PFSK-1 (cell line): ENCODE measurements at regions not wholly inside any gene's neighbourhood (a gene's known extent, or its start where the extent isn't known, plus 50 kb on each side); places are given as distances from the start of the nearest gene placed in this dataset.

ENCODE experiments used
- FOXP2 ChIP-seq: optimal IDR thresholded peaks from 2 replicates; pipeline ENCODE3; 2011; ENCODE audit warnings: borderline replicate concordance, control low read depth, inconsistent platforms; ENCODE audit not compliant: insufficient read depth; ENCODE audit errors: extremely low read length, extremely low read depth
- POLR2AphosphoS5 ChIP-seq: IDR thresholded peaks from 2 replicates; pipeline ENCODE4 v1.6.1; 2012; ENCODE audit warnings: low read depth, mild to moderate bottlenecking, control low read depth, low read length, moderate library complexity
- SIN3A ChIP-seq: IDR thresholded peaks from 2 replicates; pipeline ENCODE4 v1.6.1; 2012; ENCODE audit warnings: mild to moderate bottlenecking, low read length, moderate library complexity, borderline replicate concordance; ENCODE audit not compliant: insufficient read depth
- TAF1 ChIP-seq: IDR thresholded peaks from 2 replicates; pipeline ENCODE4 v1.6.1; 2012; ENCODE audit warnings: low read length, control low read depth, borderline replicate concordance; ENCODE audit not compliant: insufficient read depth
- TF ChIP-seq, protein P1 (sequence below), 2 experiments: IDR thresholded peaks; 2 replicates each; pipeline versions ENCODE4 v1.6.1 to v1.8.0; 2011 to 2012; ENCODE audit warnings: low read depth in 2 of 2, low read length in 2 of 2, control low read depth in 1 of 2, inconsistent platforms in 1 of 2, mild to moderate bottlenecking in 1 of 2, moderate library complexity in 1 of 2; ENCODE audit not compliant: insufficient read depth in 1 of 2

DNA sequence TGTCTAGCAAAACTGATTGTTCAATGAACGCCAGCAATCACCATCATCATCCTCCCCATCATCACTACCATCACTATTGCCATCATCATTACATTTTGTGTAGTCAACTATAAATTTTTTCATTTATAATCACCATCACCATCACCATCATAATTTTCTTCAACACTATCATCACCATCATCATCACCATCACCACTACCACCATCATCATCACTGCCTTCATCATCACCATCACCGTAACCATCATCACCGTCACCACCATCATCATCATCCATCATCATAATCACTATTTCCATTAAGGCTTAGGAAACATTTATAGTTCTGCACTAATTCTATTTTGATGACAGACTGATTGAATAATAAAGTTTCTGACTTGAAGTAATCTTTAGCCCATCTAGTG lies 434.8 kb upstream of the TMEM132C start:
- no peak for TF ChIP-seq TAF1

DNA sequence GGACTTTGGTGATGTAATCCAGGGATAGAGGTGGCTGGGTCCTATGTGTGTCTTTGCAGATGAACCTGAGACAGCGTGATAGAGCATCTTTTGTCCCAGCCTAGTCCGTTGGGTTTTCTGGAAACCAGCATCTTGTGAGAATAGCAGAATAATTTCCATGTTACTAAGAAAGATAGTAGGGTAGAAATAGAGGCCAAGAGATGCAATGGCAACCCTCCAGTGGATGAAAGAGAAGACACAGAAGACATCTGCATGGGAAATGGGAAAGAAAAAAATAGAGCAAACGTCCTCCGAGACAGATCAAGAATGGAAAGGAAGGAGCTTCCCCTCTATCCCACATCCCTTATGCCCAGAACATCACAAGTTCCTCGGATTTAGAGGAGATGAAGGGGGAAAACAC lies 409.3 kb upstream of the TMEM132C start:
- TF ChIP-seq TAF1 (no peak), POLR2AphosphoS5 (no peak), SIN3A (no peak), FOXP2 (no peak)
- TF ChIP-seq, protein P1, sequence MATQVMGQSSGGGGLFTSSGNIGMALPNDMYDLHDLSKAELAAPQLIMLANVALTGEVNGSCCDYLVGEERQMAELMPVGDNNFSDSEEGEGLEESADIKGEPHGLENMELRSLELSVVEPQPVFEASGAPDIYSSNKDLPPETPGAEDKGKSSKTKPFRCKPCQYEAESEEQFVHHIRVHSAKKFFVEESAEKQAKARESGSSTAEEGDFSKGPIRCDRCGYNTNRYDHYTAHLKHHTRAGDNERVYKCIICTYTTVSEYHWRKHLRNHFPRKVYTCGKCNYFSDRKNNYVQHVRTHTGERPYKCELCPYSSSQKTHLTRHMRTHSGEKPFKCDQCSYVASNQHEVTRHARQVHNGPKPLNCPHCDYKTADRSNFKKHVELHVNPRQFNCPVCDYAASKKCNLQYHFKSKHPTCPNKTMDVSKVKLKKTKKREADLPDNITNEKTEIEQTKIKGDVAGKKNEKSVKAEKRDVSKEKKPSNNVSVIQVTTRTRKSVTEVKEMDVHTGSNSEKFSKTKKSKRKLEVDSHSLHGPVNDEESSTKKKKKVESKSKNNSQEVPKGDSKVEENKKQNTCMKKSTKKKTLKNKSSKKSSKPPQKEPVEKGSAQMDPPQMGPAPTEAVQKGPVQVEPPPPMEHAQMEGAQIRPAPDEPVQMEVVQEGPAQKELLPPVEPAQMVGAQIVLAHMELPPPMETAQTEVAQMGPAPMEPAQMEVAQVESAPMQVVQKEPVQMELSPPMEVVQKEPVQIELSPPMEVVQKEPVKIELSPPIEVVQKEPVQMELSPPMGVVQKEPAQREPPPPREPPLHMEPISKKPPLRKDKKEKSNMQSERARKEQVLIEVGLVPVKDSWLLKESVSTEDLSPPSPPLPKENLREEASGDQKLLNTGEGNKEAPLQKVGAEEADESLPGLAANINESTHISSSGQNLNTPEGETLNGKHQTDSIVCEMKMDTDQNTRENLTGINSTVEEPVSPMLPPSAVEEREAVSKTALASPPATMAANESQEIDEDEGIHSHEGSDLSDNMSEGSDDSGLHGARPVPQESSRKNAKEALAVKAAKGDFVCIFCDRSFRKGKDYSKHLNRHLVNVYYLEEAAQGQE (IDR thresholded peaks at IDR 0.05; ENCODE audit: insufficient read depth in 1 of 2, low read depth in 2 of 2, low read length in 2 of 2): no peak

DNA sequence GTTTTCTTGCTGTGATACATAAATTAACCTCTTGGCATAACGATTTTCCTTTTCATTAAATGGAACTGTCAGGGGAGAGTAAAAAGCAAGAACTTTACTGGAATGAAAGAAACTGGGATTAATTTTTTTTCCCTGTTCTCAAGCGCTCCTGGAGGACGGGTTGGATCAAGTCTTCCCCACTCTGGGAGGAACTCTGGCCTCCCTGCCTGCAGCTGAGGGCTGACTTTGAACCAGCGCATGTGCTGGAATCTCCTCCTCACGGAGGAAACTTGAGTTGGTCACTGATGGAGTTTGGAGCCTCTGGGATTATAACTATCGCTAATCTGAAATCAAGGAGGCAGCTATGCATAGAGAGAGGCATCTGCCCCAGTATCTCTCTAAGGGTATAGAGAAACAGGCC lies 406.4 kb upstream of the TMEM132C start:
- TF ChIP-seq SIN3A (no peak), FOXP2 (no peak), TAF1 (no peak), POLR2AphosphoS5 (no peak)
- TF ChIP-seq, protein P1 (IDR thresholded peaks at IDR 0.05; ENCODE audit: insufficient read depth in 1 of 2, low read depth in 2 of 2, low read length in 2 of 2): no peak

DNA sequence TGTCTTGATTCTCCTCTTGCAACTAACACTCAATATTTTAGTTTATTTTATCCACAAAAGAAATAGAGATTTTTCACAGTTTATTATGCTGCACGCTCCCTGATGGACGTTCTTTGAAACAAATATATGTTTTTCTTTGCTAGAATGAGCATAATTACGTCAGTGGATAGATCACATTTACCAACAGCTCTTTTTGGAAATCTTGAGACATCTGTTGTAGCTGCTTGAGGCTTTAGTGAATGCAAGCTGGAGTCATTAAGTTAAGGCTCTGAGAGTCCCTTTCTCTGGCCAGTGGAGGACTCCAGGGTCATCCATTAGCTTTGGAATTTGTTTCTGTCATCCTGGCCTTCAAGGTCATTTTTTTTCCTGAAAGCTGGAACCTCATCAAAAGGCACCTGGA lies 405.6 kb upstream of the TMEM132C start:
- TF ChIP-seq FOXP2 (no peak), SIN3A (no peak), TAF1 (no peak), POLR2AphosphoS5 (no peak)
- TF ChIP-seq, protein P1 (IDR thresholded peaks at IDR 0.05; ENCODE audit: insufficient read depth in 1 of 2, low read depth in 2 of 2, low read length in 2 of 2): no peak

DNA sequence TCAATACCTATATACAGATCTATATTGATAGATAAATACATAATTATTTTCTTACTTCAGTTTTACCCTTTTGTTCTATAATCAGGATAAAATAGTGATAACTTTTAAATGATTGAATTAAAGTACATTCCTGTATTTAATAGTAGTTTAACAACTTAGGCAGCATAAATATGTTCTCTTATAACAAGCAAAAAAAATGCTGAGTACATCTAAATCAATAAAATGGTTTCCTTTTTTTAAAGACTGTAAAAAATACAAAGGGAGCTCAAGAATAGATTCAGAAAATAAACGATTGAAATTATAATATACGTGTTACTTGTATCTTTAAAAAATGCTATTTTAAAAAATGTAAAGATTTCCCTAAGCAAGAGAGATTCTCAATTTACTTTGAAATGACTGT lies 393.7 kb upstream of the TMEM132C start:
- TF ChIP-seq POLR2AphosphoS5 (no peak), SIN3A (no peak), TAF1 (no peak), FOXP2 (no peak)
- TF ChIP-seq, protein P1 (IDR thresholded peaks at IDR 0.05; ENCODE audit: insufficient read depth in 1 of 2, low read depth in 2 of 2, low read length in 2 of 2): no peak
